ENCODE measurements at regions not wholly inside any gene's neighbourhood (a gene's known extent, or its start where the extent isn't known, plus 50 kb on each side); places are given as distances from the start of the nearest gene placed in this dataset.

- CTCF ChIA-PET, result no interaction called here
- ATAC-seq (ENCODE audit: low read depth), result no peak
These were observed 744.5 kb downstream of the QKI start for GRCh38 chr6:164159061-164159460.

More at GRCh38 chr6:164159061-164159460, 744.5 kb downstream of the QKI start:
- H4K91ac ChIP-seq (ENCODE audit: insufficient read depth, low read depth, low read length), result no peak overlapping the region
- H2BK5ac ChIP-seq (ENCODE audit: low read depth, low read length, poor library complexity, severe bottlenecking), result no peak overlapping the region
- no peak overlapping the region for H2BK120ac ChIP-seq (ENCODE audit: low read depth, low read length)
- no peak overlapping the region for H4K8ac ChIP-seq (ENCODE audit: low read depth in 2 of 2, low read length in 2 of 2)
- no peak overlapping the region for H2AFZ ChIP-seq (replicated peaks; ENCODE audit: low read length, poor library complexity)
- no peaks in the 10 kb centered on the region for H3K79me1 ChIP-seq (ENCODE audit: low read depth in 1 of 2, low read length in 2 of 2)
- no peak overlapping the region for H4K5ac ChIP-seq (ENCODE audit: low read depth, low read length)
- no peak overlapping the region for H2AK5ac ChIP-seq (ENCODE audit: low read depth, low read length)
- BruUV-seq (replicated peaks), result no TSS peak
- no peak overlapping the region for H3K14ac ChIP-seq (replicated peaks; ENCODE audit: low read depth, low read length)
- no peak overlapping the region for H2BK15ac ChIP-seq (ENCODE audit: low read depth, low read length)
- no peak overlapping the region for H3K23ac ChIP-seq (ENCODE audit: low read depth, low read length)
- no peaks in the 10 kb centered on the region for H4K20me1 ChIP-seq (ENCODE audit: insufficient read depth, low read length)
- in situ Hi-C loops (cut with MboI; ENCODE audit: low sequenced_read_pairs) (no loop called here), dilution Hi-C loops (cut with HindIII; ENCODE audit: low sequenced_read_pairs, unreplicated experiment) (no loop called here), intact Hi-C loops (cut with micrococcal nuclease) (no loop called here)
- peaks cover 20% of the 10 kb centered on the region for H3K9me3 ChIP-seq (ENCODE audit: control insufficient read depth, insufficient read depth, low read length)
- DNase-seq, result no peak
- H3K56ac ChIP-seq (ENCODE audit: extremely low read depth, insufficient read depth, low read length), result no peak overlapping the region
- H2BK20ac ChIP-seq (ENCODE audit: low read depth, low read length), result no peak overlapping the region
- 0% methylated on average over 1 of the region's 3 CpGs; no CpG with 5 or more reads in 1 of the 2 experiments for WGBS, 2 experiments (ENCODE audit: extremely low coverage in 2 of 2, insufficient read length in 1 of 2)
- H3K27me3 ChIP-seq (ENCODE audit: control insufficient read depth, insufficient read depth, low read length), result no peaks in the 10 kb centered on the region
- TF ChIP-seq CEBPB (IDR thresholded peaks at IDR 0.05; ENCODE audit: low read depth, low read length), result no peak
- TF ChIP-seq CHD1 (IDR thresholded peaks at IDR 0.05; ENCODE audit: low read depth, low read length), result no peak
- no peak for TF ChIP-seq BHLHE40 (IDR thresholded peaks at IDR 0.05; ENCODE audit: low read depth, low read length)
- no peak overlapping the region for H3K4ac ChIP-seq (ENCODE audit: low read depth, low read length)
- no peak overlapping the region for H2AK9ac ChIP-seq (replicated peaks; ENCODE audit: low read depth, low read length, poor library complexity)
- POLR2A ChIA-PET (ENCODE audit: unreplicated experiment), result no interaction called here
- H3K9me1 ChIP-seq (ENCODE audit: insufficient read depth, low read length), result no peaks in the 10 kb centered on the region
- H3K4me3 ChIP-seq (ENCODE audit: insufficient read depth, low read depth, low read length), result no peak overlapping the region
- no peak overlapping the region for H3K9ac ChIP-seq (ENCODE audit: low read depth, low read length)
- H3K4me2 ChIP-seq (ENCODE audit: low read depth, low read length), result no peak overlapping the region
- no peaks in the 10 kb centered on the region for H3K36me3 ChIP-seq (ENCODE audit: control insufficient read depth, insufficient read depth, low read length)
- H3K27ac ChIP-seq (ENCODE audit: insufficient read depth, low read length), result no peak overlapping the region
- H3K4me1 ChIP-seq (ENCODE audit: control insufficient read depth, insufficient read depth, low read length), result no peaks in the 10 kb centered on the region
- no peak overlapping the region for H3K18ac ChIP-seq (ENCODE audit: low read depth, low read length)

Measured in IMR-90 (cell line).